HUES6 (cell line): ENCODE measurements at regions not wholly inside any gene's neighbourhood (a gene's known extent, or its start where the extent isn't known, plus 50 kb on each side); places are given as distances from the start of the nearest gene placed in this dataset.

Source experiments
- H3K27ac ChIP-seq: 2 replicates; pipeline ENCODE4 v1.7.0; 2013; ENCODE audit warnings: low read depth, mild to moderate bottlenecking, low read length, inconsistent platforms
- H3K27me3 ChIP-seq: 2 replicates; pipeline ENCODE4 v1.6.1; 2013; ENCODE audit warnings: low read length; ENCODE audit not compliant: control insufficient read depth, insufficient read depth
- H3K36me3 ChIP-seq: 2 replicates; pipeline ENCODE4 v1.6.1; 2013; ENCODE audit warnings: low read length; ENCODE audit not compliant: control insufficient read depth, insufficient read depth
- H3K4me1 ChIP-seq: 2 replicates; pipeline ENCODE4 v1.6.1; 2013; ENCODE audit warnings: low read length; ENCODE audit not compliant: control insufficient read depth, insufficient read depth
- H3K4me3 ChIP-seq: 2 replicates; pipeline ENCODE4 v1.5.1; 2013; ENCODE audit warnings: low read depth, low read length
- H3K9ac ChIP-seq: one replicate; pipeline ENCODE4 v1.6.1; 2013; ENCODE audit warnings: mild to moderate bottlenecking, low read length
- H3K9me3 ChIP-seq: 2 replicates; pipeline ENCODE4 v1.6.1; 2013; ENCODE audit warnings: low read depth, low read length; ENCODE audit not compliant: control insufficient read depth, insufficient read depth

DNA sequence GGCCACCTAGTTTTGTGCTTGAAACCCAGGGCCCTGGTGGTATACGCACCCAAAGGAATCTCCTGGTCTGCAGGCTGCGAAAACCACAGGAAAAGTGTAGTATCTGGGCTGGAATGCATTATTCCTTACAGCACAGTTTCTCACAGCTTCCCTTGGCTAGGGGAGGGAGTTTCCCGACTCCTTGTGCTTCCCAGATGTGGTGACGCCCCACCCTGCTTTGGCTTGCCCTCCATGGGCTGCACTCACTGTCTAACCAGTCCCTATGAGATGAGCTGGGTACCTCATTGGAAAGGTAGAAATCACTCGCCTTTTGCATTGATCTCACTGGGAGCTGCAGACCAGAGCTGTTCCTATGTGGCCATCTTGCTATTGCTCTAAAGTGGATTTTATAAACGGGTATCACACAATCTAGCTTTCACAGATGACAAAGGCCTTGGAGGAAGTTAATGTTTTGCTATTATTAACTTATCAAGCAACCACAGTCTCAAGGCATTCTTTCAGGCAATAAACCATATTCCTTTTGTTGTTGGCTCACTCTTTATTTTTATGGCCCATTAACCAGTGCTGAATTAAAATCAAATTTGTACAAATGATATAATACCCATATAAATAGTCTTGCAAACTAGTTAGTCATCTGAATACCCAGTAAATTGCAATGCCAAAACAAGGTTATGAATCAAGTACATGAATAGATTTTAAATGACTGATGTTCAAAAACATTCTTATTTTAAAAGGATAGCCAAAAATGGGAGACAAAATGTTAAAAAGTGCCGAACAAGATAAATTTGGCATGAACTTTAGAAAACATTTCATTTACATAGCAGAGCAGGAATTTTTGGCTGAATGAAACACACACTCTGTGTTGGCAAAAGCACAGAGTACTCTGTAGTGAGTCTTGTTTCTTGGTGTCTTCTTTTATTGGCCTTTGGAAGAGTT lies 475.4 kb upstream of the ARGLU1 start:
- Histone ChIP-seq H3K27me3 (no peaks in the 10 kb centered on the region), H3K36me3 (no peaks in the 10 kb centered on the region), H3K4me1 (no peaks in the 10 kb centered on the region), H3K9me3 (no peaks in the 10 kb centered on the region), H3K9ac (no peak overlapping the region), H3K27ac (no peak overlapping the region), H3K4me3 (no peak overlapping the region)

DNA sequence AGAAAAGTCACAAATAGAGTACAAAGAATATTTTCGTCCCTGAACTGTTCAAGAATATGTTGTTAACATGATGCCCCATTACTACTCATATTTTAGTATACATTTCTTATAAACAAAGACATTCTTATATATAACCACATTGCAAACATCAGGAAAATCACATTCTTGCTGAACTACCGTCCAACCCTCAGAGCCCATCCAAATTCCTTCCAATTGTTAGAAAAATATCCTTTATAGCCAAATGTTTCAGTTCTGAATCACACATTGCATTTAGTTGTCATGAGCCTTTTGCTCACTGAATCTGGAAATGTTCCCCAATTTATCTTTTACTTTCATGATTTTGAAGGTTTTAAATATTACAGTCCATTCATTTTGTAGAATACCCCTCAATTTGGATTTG lies 467.8 kb upstream of the ARGLU1 start:
- Histone ChIP-seq H3K9me3 (no peaks in the 10 kb centered on the region), H3K4me1 (peaks cover 4% of the 10 kb centered on the region; the same call in 1 of the 2 replicates), H3K4me3 (no peak overlapping the region), H3K27ac (no peak overlapping the region), H3K36me3 (no peaks in the 10 kb centered on the region), H3K27me3 (no peaks in the 10 kb centered on the region), H3K9ac (no peak overlapping the region)

GRCh38 chr13:107035186-107035585 lies 467.2 kb upstream of the ARGLU1 start:
- no peaks in the 10 kb centered on the region for H3K27me3 ChIP-seq
- no peak overlapping the region for H3K9ac ChIP-seq
- no peak overlapping the region for H3K4me3 ChIP-seq
- H3K27ac ChIP-seq = no peak overlapping the region
- H3K9me3 ChIP-seq = no peaks in the 10 kb centered on the region
- H3K36me3 ChIP-seq = no peaks in the 10 kb centered on the region
- peaks cover 4% of the 10 kb centered on the region; the same call in 1 of the 2 replicates for H3K4me1 ChIP-seq

- Histone ChIP-seq H3K36me3 (no peaks in the 10 kb centered on the region), H3K4me3 (no peak overlapping the region), H3K27ac (no peak overlapping the region), H3K4me1 (peaks cover 4% of the 10 kb centered on the region; the same call in 1 of the 2 replicates), H3K9me3 (no peaks in the 10 kb centered on the region), H3K27me3 (no peaks in the 10 kb centered on the region), H3K9ac (no peak overlapping the region)
Measured at GRCh38 chr13:107034236-107034872, 466.4 kb upstream of the ARGLU1 start.

DNA sequence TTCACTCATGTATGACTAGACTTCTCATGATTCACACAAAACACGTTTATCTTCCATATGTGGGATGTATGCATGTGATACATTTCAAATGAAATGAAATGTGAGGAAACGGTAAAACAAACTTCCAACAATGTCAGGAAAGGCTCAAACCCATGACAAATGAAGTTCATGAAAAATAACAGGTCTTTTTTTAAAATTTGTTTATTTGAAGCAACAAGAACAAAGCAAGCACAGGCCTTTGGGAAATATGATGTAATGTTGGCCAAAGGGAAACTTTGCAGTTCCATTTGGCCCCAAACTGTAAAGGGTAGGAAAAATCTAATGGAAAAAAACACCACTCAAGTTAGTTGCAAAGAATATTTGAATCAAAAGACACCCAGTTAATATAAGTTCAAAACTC lies 463.8 kb upstream of the ARGLU1 start:
- Histone ChIP-seq H3K27ac (no peak overlapping the region), H3K27me3 (no peaks in the 10 kb centered on the region), H3K9ac (no peak overlapping the region), H3K4me3 (no peak overlapping the region), H3K36me3 (no peaks in the 10 kb centered on the region), H3K9me3 (no peaks in the 10 kb centered on the region), H3K4me1 (peaks cover 4% of the 10 kb centered on the region; the same call in 1 of the 2 replicates)

GRCh38 chr13:107028751-107029150 lies 460.8 kb upstream of the ARGLU1 start:
- Histone ChIP-seq H3K9me3 (no peaks in the 10 kb centered on the region), H3K9ac (no peak overlapping the region), H3K4me1 (no peaks in the 10 kb centered on the region), H3K27me3 (no peaks in the 10 kb centered on the region), H3K27ac (no peak overlapping the region), H3K36me3 (no peaks in the 10 kb centered on the region), H3K4me3 (no peak overlapping the region)

DNA sequence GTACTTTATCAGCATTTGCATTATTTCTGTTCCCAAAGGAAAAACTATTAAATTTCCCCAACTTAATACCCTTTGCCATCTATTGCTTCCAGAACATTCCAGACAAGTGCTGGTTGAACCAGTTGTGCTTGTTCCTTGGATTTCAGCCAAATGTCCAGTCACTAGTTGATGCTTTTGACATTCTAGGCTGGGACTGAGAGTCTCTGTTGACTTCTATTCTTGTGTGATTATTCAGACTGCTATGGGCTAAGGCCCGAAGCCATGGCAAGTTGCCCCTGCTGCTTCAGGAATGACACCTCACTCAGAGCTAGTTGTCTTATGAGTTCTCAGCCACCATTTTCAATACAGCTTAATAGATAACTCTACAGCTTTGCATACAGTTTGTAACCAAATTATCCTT lies 458.1 kb upstream of the ARGLU1 start:
- Histone ChIP-seq H3K4me3 (no peak overlapping the region), H3K9ac (no peak overlapping the region), H3K27me3 (no peaks in the 10 kb centered on the region), H3K4me1 (no peaks in the 10 kb centered on the region; the same call in 1 of the 2 replicates), H3K27ac (no peak overlapping the region), H3K9me3 (no peaks in the 10 kb centered on the region), H3K36me3 (no peaks in the 10 kb centered on the region)

DNA sequence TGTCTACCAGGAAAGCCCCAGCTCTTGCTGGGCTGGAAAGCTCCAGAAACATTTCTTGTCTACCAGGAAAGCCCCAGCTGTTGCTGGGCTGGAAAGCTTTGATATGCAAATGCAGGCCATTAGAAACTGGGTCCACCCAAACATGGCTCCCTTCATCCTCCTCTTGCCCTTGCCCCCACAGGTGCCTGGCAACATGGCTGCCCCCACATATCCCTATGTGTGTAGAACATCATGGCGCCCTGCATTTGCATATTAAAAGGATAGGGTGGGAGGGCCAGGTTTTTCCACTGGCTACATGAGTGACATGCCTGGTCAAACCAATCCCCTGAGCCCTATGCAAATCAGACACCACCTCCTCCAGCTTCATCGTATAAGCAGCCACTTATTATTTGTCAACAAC lies 455.4 kb upstream of the ARGLU1 start:
- no peaks in the 10 kb centered on the region for H3K9me3 ChIP-seq
- no peak overlapping the region for H3K4me3 ChIP-seq
- no peak overlapping the region for H3K27ac ChIP-seq
- no peaks in the 10 kb centered on the region for H3K27me3 ChIP-seq
- no peaks in the 10 kb centered on the region for H3K36me3 ChIP-seq
- no peak overlapping the region for H3K9ac ChIP-seq
- H3K4me1 ChIP-seq = no peaks in the 10 kb centered on the region; the same call in 1 of the 2 replicates

- H3K4me1 ChIP-seq = no peaks in the 10 kb centered on the region; the same call in 1 of the 2 replicates
- no peak overlapping the region for H3K4me3 ChIP-seq
- H3K27ac ChIP-seq = no peak overlapping the region
- no peak overlapping the region for H3K9ac ChIP-seq
- no peaks in the 10 kb centered on the region for H3K27me3 ChIP-seq
- H3K36me3 ChIP-seq = no peaks in the 10 kb centered on the region
- H3K9me3 ChIP-seq = no peaks in the 10 kb centered on the region
Measured at GRCh38 chr13:107020393-107020792, 452.5 kb upstream of the ARGLU1 start.

GRCh38 chr13:107018285-107018684 lies 450.3 kb upstream of the ARGLU1 start:
- no peak overlapping the region for H3K9ac ChIP-seq
- H3K9me3 ChIP-seq = no peaks in the 10 kb centered on the region
- no peaks in the 10 kb centered on the region for H3K36me3 ChIP-seq
- H3K27me3 ChIP-seq = no peaks in the 10 kb centered on the region
- H3K4me1 ChIP-seq = no peaks in the 10 kb centered on the region; the same call in 1 of the 2 replicates
- no peak overlapping the region for H3K4me3 ChIP-seq
- no peak overlapping the region for H3K27ac ChIP-seq

DNA sequence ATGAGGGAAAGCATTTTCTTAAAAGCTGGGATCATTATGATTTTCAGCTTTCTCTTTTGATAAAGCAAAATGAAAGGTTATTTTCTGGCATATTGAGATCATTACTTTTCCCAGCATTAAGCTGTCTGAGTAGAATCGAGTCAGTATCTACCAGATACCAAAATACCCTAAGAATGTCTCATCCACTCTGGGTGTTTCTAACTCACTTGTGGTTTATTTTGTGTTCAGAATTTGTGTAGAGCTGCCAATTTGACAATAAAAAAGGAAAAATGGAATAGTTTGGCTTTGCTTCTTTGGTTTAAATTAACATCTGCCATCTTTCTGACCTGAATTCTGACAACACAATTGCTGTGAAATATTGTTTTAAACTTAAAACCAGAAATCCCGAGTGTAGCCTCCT lies 438.7 kb upstream of the ARGLU1 start:
- Histone ChIP-seq H3K36me3 (no peaks in the 10 kb centered on the region), H3K9ac (no peak overlapping the region), H3K27me3 (no peaks in the 10 kb centered on the region), H3K27ac (no peak overlapping the region), H3K9me3 (no peaks in the 10 kb centered on the region), H3K4me1 (no peaks in the 10 kb centered on the region), H3K4me3 (no peak overlapping the region)
